GM21360 (cell line): ENCODE measurements at regions not wholly inside any gene's neighbourhood (a gene's known extent, or its start where the extent isn't known, plus 50 kb on each side); places are given as distances from the start of the nearest gene placed in this dataset.
"Not testable (repeated sequence)": the region's sequence is repeated elsewhere in the genome, so short reads cannot be mapped to it uniquely, and the experiment has no call there.

Experiments used
- ATAC-seq: cut with Tn5 transposase; IDR thresholded peaks from one replicate; pipeline ENCODE4 v1.9.1; 2021; ENCODE audit warnings: mild to moderate bottlenecking, moderate library complexity; ENCODE audit not compliant: unreplicated experiment

DNA sequence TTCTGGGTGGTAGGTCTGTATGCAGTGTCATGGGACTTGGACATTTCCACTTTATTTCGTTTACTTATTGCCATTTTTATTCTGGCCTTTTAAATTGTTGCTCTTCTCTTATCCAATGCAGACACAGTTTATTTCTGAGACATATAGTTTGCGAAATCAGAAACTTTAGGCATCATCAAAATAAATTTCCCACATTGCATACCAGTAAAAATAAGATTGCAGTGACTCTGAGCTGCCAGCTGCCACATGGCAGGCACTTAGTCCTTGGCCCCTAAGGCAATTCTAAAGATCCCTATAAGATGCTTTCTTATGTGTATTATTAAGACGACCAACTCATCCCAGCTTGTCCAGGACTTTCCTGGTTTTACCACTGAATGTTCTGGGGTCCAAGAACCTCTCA, 81.8 kb upstream of the ANKRD1 start:
- ATAC-seq, result no peak

DNA sequence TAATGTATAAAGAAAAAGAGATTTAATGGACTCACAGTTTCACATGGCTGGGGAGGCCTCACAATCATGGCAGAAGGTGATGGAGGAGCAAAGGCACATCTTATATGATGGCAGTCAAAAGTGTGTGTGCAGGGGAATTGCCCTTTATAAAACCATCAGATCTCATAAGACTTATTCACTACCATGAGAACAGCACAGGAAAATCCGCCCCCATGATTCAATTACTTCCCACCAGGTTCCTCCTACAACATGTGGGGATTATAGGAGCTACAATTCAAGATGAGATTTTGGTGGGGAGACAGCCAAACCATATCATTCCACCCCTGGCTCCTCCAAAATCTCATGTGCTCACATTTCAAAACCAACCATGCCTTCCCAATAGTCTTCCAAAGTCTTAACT, 82.5 kb upstream of the ANKRD1 start:
- ATAC-seq, result not testable (repeated sequence)

DNA sequence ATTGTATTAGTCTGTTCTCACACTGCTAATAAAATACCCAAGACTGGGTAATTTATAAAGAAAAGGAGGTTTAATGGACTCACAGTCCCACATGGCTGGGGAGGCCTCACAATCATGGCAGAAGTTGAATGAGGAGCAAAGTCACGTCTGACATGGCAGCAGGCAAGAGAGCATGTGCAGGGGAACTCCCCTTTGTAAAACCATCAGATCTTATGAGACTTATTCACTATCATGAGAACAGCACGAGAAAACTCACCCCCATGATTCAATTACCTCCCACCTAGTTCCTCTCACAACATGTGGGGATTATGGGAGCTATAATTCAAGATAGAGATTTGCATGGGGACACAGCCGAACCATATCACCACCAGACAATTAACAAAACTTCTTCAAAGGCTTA, 84.4 kb upstream of the ANKRD1 start:
- not testable (repeated sequence) for ATAC-seq

DNA sequence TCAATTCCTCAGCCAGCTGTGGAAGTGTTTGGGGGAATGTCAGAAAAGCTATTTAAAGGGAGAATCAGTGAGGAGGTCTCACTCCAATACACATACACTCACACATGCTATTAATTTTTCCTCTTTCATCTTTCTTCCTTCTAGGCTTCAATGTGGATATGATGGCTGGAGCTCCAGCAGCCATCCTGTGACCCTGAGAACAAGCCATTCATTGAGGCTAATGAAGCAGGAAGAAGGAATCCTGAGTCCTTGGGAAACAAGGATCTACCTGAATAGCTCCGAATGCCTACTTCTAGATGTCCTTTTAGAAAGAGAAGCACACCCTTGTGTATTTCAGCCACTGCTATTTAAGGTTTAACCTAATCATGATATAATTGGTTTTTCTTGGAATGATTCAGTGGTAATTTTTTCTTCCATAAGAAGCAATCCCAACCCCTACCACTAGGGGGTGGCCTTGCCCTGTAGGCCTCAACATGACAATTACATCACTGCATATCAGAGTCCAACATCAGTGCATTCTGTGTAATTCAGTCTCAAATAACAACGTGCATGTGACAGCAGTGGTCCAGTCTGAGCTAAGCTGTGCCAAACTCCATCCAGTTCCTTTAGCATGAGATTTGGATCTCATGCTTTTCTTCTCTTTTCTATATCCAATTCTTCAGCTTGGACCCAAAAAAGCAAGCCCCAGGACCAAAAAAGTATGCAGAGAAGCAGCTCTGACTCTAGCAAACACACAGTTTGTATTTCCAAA, 85.3 kb upstream of the ANKRD1 start:
- ATAC-seq, result peak; percentile 42

DNA sequence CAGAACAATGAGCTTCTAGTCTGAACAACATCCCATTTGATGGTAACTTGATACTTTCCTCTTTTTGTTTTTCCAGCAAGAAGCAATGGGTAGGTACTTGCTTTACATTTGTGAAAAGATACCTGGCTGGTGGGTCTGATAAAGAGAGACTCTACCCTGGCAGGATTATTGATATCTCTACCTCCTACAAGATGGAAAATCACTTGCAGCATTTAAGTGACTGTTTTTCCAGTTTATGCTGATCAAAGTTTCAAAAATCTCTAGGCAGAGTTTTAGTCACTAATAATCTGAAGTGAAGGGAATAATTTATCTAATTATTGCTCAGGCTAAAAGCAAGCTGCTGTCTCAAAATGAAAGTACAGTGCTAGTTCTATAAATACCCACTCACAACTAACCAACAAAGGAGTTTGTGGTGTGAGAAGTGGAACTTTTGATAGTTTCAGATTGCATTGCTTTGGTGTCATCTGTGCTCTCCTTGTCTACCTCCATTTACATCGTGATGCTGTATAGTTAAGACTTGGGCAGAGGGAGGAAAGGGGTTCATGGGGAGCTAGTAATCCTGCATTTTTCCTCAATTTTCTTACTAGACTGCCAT, 86.0 kb upstream of the ANKRD1 start:
- ATAC-seq, result peak; percentile 58

DNA sequence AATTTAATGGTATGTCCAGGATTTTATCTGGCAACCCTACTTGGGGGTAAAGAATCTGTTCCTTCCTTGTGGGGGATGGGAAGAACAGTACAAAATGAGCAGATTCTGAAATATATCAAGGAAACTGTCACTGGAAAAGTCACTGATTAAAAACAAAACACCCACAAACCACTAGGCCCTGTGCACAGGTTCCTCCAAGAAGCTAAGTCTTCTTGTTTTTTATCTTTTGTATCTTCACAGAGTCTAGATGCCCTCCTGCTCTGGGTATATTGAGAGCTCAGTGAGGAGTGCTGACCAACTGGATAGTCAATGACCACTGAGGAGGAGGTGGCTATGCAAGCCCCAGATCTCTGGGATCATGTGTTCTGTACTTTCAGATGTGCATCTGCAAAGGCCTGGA, 86.8 kb upstream of the ANKRD1 start:
- ATAC-seq, result no peak

DNA sequence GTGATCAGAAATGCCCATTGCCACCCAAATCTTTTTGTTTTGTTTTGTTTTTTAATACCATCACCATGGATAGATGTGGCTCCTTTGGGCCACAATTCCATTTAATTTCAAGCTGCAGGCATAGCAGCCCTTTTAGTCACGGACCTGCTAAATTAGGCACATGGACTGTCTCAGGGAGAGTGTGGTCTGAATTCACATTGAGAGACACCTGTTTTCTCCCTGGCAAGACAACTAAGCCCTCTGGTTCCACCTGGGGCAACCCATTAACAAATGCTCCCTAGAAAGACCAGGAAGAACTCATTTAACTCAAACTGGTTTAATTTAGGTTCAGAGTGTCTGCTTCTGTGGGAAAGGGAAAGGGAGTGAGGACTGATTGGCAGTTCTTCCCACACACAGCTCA, 88.2 kb upstream of the ANKRD1 start:
- ATAC-seq, result no peak

DNA sequence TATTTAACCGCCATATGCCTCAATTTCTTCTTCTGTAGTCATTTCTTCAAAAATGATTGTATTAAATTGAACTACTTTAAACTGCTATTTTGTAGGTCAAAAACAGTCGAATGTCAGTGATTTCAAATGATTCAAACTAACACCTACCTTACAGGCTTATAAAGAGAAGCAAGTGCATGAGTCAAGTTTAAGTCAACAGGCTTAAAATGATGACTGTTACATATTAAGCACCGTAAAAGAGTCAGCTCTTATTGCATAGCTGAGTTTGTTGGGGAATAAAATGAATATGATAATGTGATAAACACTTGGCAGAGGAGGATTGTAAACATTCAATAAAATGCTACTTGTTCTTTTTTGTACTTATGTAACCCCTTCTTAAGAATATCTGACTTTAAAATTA, 90.1 kb upstream of the ANKRD1 start:
- ATAC-seq, result no peak

DNA sequence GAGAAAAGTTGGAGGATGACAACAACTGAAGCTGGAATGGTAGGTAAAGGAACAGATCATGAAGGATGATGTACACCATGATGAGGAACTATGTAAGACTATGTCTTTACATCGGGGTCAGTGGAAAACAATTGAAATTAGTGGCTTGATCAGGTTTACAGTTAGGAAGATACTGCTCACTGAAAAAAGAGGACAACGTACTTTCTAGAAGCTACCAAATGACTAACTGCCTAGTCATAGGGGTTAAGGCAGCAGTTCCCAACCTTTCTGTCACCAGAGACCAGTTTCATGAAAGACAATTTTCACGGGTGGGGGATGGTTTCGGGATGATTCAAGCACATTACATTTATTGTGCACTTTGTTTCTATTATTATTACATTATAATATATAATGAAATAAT, 91.6 kb upstream of the ANKRD1 start:
- no peak for ATAC-seq

DNA sequence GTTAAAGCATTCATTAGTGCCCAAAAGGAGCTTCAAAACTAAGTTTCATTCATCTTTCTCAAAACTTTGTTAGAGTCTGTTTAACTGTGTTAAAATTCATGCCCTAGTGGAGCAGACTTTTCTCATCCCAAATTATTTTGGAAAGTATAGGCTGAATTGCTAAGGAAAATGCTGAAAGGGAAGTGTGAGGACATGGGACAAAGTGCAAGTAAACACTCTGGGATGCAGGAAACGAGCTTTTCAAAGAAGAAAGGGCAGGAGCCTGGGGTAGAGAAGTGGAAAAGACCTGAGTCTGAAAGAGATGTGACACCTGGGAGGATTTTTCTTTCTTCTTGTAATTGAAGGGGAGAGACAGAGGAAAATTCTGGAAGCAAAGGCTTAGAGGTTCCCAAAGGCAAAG, 93.1 kb upstream of the ANKRD1 start:
- ATAC-seq, result no peak

DNA sequence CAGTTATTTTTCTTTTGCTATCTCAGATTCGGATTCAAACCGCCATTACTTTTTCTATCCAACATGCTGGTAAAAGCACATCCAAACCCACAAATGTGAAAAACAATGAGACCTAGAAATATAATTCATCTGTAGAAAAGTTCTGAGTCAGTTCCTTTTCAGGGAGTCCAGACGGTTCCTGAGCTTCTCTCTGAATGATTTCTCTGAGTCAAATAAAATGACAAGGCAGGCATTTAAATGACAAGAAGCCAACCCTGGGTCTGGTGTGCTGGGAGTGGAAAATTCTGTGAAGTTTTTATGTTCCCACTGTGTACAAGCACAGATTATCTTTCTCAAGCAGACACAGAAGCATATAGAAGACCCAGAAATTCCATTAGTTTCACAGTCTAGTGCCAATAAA, 96.3 kb upstream of the ANKRD1 start:
- no peak for ATAC-seq

DNA sequence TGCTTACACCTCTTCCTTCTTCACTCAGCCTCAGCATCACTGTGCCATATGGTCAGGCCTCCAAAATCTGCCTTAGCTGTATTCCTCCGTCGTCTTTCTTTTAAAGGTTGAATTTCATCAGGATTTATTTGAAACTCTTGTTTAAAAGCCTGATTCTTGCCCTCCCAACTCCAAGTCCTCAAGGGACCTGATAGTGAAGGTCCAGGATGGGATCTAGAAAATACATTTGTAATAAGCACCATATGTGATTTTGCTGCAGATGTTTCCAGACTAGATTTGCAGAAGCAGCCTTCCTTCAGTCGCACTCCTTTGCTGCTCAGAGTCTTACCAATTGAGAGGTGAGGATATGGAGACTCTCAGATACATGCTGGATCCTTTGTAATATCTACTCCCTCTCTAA, 101.0 kb upstream of the ANKRD1 start:
- ATAC-seq, result no peak

DNA sequence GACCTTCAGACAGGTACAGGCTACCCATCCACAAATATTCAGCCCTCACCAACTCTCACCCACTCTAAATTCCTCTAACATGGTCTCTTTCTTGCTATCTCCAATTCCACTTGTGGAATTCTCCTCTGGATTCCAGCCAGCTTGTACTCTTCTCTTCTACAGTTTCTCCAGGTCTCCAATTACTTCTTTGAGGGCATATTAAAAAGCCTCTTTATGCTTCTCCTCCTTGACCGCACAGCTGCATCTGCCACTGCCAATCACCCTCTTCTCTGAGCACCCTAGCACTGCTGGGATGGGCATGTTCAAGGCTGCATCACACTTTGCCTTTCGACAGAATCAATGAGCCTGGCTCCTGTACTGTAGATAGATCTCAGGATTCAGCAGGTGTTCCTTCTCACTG, 101.5 kb upstream of the ANKRD1 start:
- ATAC-seq, result no peak

DNA sequence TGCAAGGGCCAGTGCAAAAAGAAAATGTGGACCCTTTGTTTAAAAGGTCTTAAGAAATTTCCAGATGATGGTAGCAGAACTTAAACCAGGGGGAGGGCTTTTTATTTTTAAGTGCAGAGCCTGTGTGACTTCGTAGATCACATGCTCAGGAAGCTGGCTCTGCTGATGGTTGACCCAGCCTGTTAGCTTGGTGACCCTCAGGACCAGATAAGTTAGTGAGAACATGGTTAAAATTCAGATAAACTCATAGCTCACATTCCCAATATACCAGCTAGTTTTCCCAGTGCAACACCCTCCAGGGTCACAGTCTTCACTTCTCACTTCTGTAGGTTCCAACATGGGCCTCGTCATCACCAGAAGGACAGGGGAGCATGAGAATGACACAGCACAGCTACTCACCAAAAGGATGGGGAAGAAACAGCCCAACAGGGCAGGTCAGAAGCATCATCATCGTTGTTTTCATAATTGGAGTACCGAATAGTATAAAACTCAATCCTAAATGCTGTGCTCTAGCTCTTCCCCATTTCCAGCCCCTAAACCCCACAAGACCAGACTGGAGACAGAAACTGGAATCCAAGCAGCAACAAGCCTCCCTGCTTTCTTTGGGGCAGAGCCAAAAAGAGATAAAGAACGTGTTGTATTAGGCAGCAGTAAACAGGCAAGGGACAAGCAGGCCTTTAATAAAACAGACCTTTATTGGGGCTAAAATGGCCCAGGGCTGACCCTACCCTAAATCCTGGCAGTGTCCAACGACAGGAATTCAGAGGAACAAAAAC, 102.2 kb upstream of the ANKRD1 start:
- ATAC-seq, result no peak

DNA sequence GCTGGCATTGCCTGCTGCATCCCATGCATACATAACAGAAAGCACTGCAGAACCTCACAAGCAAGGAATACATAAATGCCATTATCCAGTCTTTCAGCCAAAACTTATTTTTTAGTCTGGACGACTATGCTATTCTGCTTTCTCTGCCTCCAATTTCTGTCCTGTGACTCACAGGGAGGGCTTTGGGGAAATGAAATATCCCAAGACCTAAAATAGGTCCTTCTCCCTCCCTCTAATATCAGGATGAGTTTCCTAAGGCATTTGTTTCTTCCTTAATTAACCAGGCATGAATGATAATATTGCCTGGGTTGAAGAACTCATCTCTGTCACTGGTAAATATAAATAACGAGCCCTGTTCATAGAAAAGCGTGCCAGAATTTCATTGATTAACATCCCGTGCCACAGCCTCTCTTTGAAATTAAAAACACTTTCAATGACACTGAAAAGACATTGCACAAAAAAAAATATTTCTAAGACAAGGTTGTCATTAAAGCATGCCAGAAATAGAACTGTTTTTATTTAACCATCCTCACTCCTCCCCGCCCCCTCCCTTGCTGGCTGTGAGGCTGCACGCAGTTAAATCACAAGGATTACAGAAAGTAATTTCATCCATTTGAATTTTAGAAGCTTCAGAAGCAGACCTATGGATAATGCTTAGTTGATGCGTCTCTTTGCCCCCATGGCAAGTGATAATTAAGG, 103.0 kb upstream of the ANKRD1 start:
- no peak for ATAC-seq

DNA sequence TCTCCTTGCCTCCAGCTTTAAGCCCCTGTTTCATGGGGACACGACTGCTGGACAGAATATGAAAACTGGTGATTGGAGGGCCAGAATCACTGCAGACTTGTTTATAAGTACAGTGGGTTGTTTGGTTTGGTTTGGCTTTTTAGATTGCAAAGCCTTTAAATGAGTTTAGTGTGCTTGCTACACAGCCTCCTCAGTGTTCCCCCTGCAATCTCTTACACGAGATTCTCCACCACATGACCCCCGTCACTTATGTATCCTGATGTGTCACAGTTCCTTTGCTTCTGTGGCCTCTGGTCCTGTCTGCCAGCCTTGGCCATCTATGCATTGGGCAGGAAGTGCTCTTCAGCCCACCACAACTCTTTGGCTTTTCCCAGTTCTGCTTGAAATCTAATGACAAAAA, 103.7 kb upstream of the ANKRD1 start:
- ATAC-seq, result no peak

DNA sequence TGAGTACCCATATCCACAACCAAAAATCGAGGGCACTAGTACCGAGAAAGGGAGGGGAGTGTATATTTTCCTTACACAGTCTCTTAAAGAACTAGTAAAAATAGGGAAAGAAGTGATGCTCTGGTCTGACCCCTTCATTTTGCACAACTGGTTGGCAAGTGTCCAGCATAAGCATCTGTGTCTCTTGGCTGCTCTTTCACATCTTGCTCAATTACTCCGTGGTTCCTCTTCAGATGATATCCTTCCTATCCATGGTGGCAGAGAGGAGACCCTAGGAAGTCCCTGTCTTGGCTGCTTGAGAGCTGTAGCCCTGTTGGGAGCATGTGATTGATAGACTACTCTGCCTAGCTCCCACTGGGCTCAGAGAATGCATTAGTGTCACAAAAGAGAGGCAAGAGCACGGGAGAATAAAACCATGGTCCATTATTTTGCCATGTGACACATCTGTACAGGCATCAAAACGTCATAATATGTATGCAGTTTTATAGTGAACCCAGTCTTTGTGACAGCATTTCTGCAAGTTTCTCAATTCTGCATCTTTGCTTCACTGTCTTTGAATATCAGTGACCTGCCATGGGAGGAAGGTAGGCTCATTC, 111.8 kb upstream of the ANKRD1 start:
- no peak for ATAC-seq

DNA sequence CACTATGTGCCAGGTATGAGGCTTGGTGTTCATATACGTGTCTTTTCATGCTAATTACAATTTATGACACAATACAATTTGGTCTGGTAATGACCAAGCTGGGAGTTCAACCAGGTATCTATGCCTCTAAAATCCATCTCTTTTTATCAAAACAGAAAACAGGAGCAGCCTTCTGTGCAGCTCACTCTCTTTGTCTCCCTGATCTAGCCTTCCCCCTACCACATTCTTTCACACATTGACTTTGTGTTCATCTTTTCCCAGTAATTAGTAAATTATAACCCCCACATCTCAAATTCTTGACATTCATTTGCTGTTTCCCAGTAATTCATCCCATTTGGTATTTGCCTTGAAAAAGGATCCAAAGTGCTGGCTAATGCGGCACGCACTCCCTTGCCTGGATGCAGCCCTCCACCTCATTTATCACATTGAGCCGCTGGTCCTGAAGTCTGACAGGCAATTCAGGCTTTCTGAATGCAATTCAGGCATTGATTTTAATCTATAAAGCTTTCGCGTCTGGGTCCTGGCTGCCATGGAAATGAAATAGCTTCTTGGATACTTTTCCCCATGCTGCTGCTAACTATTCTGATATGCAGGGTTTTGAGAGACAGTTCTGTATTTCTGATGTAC, 112.5 kb upstream of the ANKRD1 start:
- no peak for ATAC-seq

DNA sequence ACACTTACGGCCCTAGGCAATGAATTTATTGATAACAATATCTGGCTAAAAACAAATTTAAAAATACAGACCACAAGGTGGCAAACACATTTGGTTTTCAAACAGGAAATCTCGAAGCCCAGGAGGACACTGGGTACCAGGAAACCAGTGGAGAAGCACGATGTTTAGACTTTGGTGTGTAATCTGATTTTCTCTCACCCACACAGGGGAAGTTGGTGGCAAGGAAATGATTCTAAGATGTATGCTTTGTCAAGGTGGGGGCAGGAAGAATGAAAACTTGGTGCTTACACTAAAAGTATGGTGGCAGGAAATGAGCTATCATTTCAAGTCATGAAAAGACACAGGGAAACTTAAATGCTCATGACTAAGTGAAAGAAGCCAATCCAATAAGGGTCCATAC, 113.2 kb upstream of the ANKRD1 start:
- no peak for ATAC-seq

DNA sequence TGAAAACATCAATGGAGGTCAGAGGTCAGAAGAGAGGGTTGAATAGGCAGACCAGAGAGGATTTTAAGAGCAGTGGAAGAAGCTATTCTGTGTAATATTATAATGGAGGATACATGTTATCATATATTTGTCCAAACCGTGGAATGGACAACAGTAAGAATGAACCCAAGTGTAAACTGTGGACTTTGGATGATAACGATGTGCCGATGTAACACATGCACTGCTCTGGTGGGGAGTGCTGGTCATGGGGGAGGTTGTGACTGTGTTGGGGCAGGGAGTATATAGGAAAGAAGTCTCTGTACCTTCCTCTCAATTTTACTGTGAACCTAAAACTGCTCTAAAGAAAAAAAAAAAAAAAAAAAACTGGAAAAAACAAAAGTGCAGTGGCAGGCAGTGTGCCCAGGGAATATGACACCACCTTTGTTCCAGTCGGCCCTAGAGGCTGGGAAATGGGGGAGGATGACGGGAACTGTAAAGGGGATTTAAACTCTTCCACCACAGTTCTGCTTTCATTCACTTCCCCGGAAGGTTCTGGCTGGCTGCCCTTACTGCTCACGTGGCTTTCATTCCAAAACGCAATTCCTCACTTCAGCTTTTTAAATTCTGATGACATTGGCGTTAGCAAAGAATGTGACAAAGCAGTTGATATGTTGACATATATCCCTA, 113.7 kb upstream of the ANKRD1 start:
- no peak for ATAC-seq
